K562 (cell line): ENCODE measurements at regions not wholly inside any gene's neighbourhood (a gene's known extent, or its start where the extent isn't known, plus 50 kb on each side); places are given as distances from the start of the nearest gene placed in this dataset.

Experiments
- ATF2 ChIP-seq: sonication (generic); formaldehyde crosslinking; IDR thresholded peaks from 2 replicates; pipeline ENCODE4 v1.8.1; 2022; ENCODE audit warnings: missing genetic modification reagents
- CREB3 ChIP-seq: fragments of 450-650 bp; conservative IDR thresholded peaks from 2 replicates; pipeline ENCODE4 v1.6.1; 2016; ENCODE audit warnings: missing genetic modification characterization, low read depth, mild to moderate bottlenecking, missing compliant biosample characterization, moderate library complexity
- CTCF ChIP-seq, 3 experiments: IDR thresholded peaks in 2 of 3; conservative IDR thresholded peaks in 1 of 3; 2 replicates each; pipeline ENCODE4 v1.5.1; 2011 to 2012; ENCODE audit warnings: low read length in 3 of 3, mild to moderate bottlenecking in 3 of 3, control low read depth in 2 of 3, improper control_type of control experiment in 1 of 3, inconsistent platforms in 1 of 3, low read depth in 1 of 3, mixed read lengths in 1 of 3, moderate library complexity in 1 of 3; ENCODE audit not compliant: insufficient read depth in 2 of 3
- E4F1 ChIP-seq: fragments of 250-450 bp; sonication (Bioruptor Pico); IDR thresholded peaks from 2 replicates; pipeline ENCODE4 v1.5.0; 2021; ENCODE audit warnings: mild to moderate bottlenecking, borderline replicate concordance
- FOXK1 ChIP-seq: sonication (generic); formaldehyde crosslinking; IDR thresholded peaks from 2 replicates; pipeline ENCODE4 v1.8.0; 2022; ENCODE audit warnings: missing genetic modification reagents, mild to moderate bottlenecking, borderline replicate concordance
- HNRNPH1 ChIP-seq: fragments of 200-400 bp; formaldehyde crosslinking; optimal IDR thresholded peaks from 2 replicates; pipeline ENCODE3; 2017; ENCODE audit warnings: low read depth, mild to moderate bottlenecking, low read length, moderate library complexity
- HNRNPLL ChIP-seq: fragments of 200-400 bp; formaldehyde crosslinking; IDR thresholded peaks from 2 replicates; pipeline ENCODE4 v1.6.1; 2017; ENCODE audit warnings: low read length, low read depth, mild to moderate bottlenecking; ENCODE audit not compliant: poor library complexity, severe bottlenecking
- PTBP1 ChIP-seq: fragments of 200-400 bp; formaldehyde crosslinking; IDR thresholded peaks from 2 replicates; pipeline ENCODE4 v1.6.1; 2017; ENCODE audit warnings: low read depth, low read length
- YBX1 ChIP-seq: fragments of 450-650 bp; IDR thresholded peaks from 2 replicates; pipeline ENCODE4 v1.7.1; 2016; ENCODE audit warnings: mild to moderate bottlenecking

- TF ChIP-seq CTCF (IDR thresholded peaks at IDR 0.05 in 2 of 3, conservative IDR thresholded peaks at IDR 0.05 in 1 of 3; ENCODE audit: insufficient read depth in 2 of 3, low read depth in 1 of 3, low read length in 3 of 3) = no peak
- no peak for TF ChIP-seq HNRNPLL
- no peak for TF ChIP-seq CREB3 (tag)
- no peak for TF ChIP-seq ATF2 (CRISPR knock-in tag)
- no peak for TF ChIP-seq YBX1
- no peak for TF ChIP-seq FOXK1 (CRISPR knock-in tag)
- no peak for TF ChIP-seq HNRNPH1
- no peak for TF ChIP-seq E4F1 (CRISPR knock-in tag)
- no peak for TF ChIP-seq PTBP1
Observed at GRCh38 chrX:95841863-95842262, 842.8 kb upstream of the DIAPH2 start.
